OCI-LY7 (cell line): ENCODE measurements at regions not wholly inside any gene's neighbourhood (a gene's known extent, or its start where the extent isn't known, plus 50 kb on each side); places are given as distances from the start of the nearest gene placed in this dataset.
"Not testable (repeated sequence)": the region's sequence is repeated elsewhere in the genome, so short reads cannot be mapped to it uniquely, and the experiment has no call there.

Experiments used
- BruUV-seq: library from RNA; stranded (reverse); fragments of 400-500 nt; replicated peaks from 2 replicates; lab custom pipeline; 2021; lab: Mats Ljungman, UMichigan
- CTCF ChIA-PET: fragments of 300-600 bp; sonication (Branson Sonifier 250); formaldehyde crosslinking; loops from one replicate; lab custom pipeline; 2022; ENCODE audit warnings: antibody characterized with exemption; ENCODE audit not compliant: unreplicated experiment; lab: Charles Lee
- POLR2A ChIA-PET: fragments of 300-600 bp; sonication (Branson Sonifier 250); formaldehyde crosslinking; loops from one replicate; lab custom pipeline; 2022; ENCODE audit warnings: antibody characterized with exemption; lab: Charles Lee
- DNase-seq: peaks from one replicate; pipeline ENCODE4 v3.0.0-alpha.2; 2015; ENCODE audit warnings: low spot score
- H2AFZ ChIP-seq: fragments of 200-600 bp; sonication (generic), shearing (Covaris generic); 2 replicates; pipeline ENCODE4 v1.6.1; 2014; ENCODE audit warnings: mild to moderate bottlenecking, antibody characterized with exemption, low read length, moderate library complexity
- H3K27ac ChIP-seq: fragments of 200-600 bp; sonication (generic); 2 replicates; pipeline ENCODE4 v1.5.1; 2014; ENCODE audit warnings: mixed run types, low read depth, mild to moderate bottlenecking, moderate library complexity, low read length, inconsistent platforms; ENCODE audit not compliant: poor library complexity, severe bottlenecking
- H3K36me3 ChIP-seq: fragments of 200-600 bp; sonication (generic); 2 replicates; pipeline ENCODE4 v1.6.1; 2014; ENCODE audit warnings: mild to moderate bottlenecking, antibody characterized with exemption, low read length, moderate library complexity, mixed read lengths; ENCODE audit not compliant: insufficient read depth
- H3K4me1 ChIP-seq: fragments of 200-600 bp; sonication (generic); 2 replicates; pipeline ENCODE4 v1.5.1; 2014; ENCODE audit warnings: mild to moderate bottlenecking, low read length; ENCODE audit not compliant: insufficient read depth, poor library complexity, severe bottlenecking
- H3K4me2 ChIP-seq: fragments of 200-600 bp; sonication (generic); 2 replicates; pipeline ENCODE4 v1.6.1; 2014; ENCODE audit warnings: mild to moderate bottlenecking, low read length
- H3K4me3 ChIP-seq: fragments of 200-600 bp; sonication (generic); 2 replicates; pipeline ENCODE4 v1.5.1; 2014; ENCODE audit warnings: mild to moderate bottlenecking, low read depth, low read length; ENCODE audit not compliant: poor library complexity, severe bottlenecking
- H3K79me2 ChIP-seq: fragments of 200-600 bp; sonication (generic); 2 replicates; pipeline ENCODE4 v1.6.1; 2016; ENCODE audit warnings: low read depth, mild to moderate bottlenecking, low read length, moderate library complexity, mixed read lengths; ENCODE audit not compliant: insufficient read depth
- H3K9me2 ChIP-seq: fragments of 200-600 bp; sonication (generic); 2 replicates; pipeline ENCODE4 v1.6.1; 2016; ENCODE audit warnings: mild to moderate bottlenecking, low read length, mixed read lengths; ENCODE audit not compliant: insufficient read depth
- H3K9me3 ChIP-seq: fragments of 200-600 bp; sonication (generic); 2 replicates; pipeline ENCODE4 v1.6.1; 2014; ENCODE audit warnings: mild to moderate bottlenecking, mixed run types, low read length, mixed read lengths
- H4K20me1 ChIP-seq: fragments of 200-600 bp; sonication (generic); 2 replicates; pipeline ENCODE4 v1.6.1; 2014; ENCODE audit warnings: mild to moderate bottlenecking, antibody characterized with exemption, low read length, moderate library complexity, mixed read lengths; ENCODE audit not compliant: insufficient read depth
- CTCF ChIP-seq: fragments of 200-600 bp; sonication (generic); conservative IDR thresholded peaks from 2 replicates; pipeline ENCODE4 v1.5.1; 2014; ENCODE audit warnings: mild to moderate bottlenecking, antibody characterized with exemption, low read length, moderate library complexity, mixed read lengths
- EZH2phosphoT487 ChIP-seq: fragments of 200-600 bp; sonication (generic); IDR thresholded peaks from 2 replicates; pipeline ENCODE4 v1.6.1; 2018; ENCODE audit warnings: low read depth, borderline replicate concordance, mild to moderate bottlenecking, mixed run types, antibody characterized with exemption, low read length, moderate library complexity, mixed read lengths
- intact Hi-C: fragments of 100-400 bp; cut with micrococcal nuclease; formaldehyde crosslinking; loops from one replicate; pipeline ENCODE4 v1.10.0; 2022; ENCODE audit not compliant: unreplicated experiment

GRCh38 chr22:48758881-48759875, 1068.5 kb downstream of the BRD1 start:
- no peaks in the 10 kb centered on the region for H3K9me3 ChIP-seq
- intact Hi-C loops = no loop called here
- CTCF ChIA-PET = no interaction called here
- H4K20me1 ChIP-seq = no peaks in the 10 kb centered on the region
- no peak overlapping the region for H3K27ac ChIP-seq
- BruUV-seq = no TSS peak
- no peak for DNase-seq
- no peaks in the 10 kb centered on the region for H3K9me2 ChIP-seq
- no peak overlapping the region for H3K4me3 ChIP-seq
- no peak for TF ChIP-seq CTCF
- no peak for TF ChIP-seq EZH2phosphoT487
- H3K4me1 ChIP-seq = no peaks in the 10 kb centered on the region
- H2AFZ ChIP-seq = no peak overlapping the region
- no peak overlapping the region for H3K4me2 ChIP-seq
- no peaks in the 10 kb centered on the region for H3K79me2 ChIP-seq
- POLR2A ChIA-PET = no interaction called here
- no peaks in the 10 kb centered on the region for H3K36me3 ChIP-seq

GRCh38 chr22:48757985-48758561, 1069.6 kb downstream of the BRD1 start:
- H3K79me2 ChIP-seq = no peaks in the 10 kb centered on the region
- no peaks in the 10 kb centered on the region for H4K20me1 ChIP-seq
- intact Hi-C loops = no loop called here
- no peak for DNase-seq
- no peak overlapping the region for H3K4me3 ChIP-seq
- no peaks in the 10 kb centered on the region for H3K4me1 ChIP-seq
- no peaks in the 10 kb centered on the region for H3K9me2 ChIP-seq
- BruUV-seq = no TSS peak
- ChIA-PET CTCF (no interaction called here), POLR2A (no interaction called here)
- H3K9me3 ChIP-seq = no peaks in the 10 kb centered on the region
- TF ChIP-seq CTCF (no peak), EZH2phosphoT487 (no peak)
- no peak overlapping the region for H3K4me2 ChIP-seq
- no peak overlapping the region for H3K27ac ChIP-seq
- no peak overlapping the region for H2AFZ ChIP-seq
- no peaks in the 10 kb centered on the region for H3K36me3 ChIP-seq

- intact Hi-C loops = no loop called here
- CTCF ChIA-PET = no interaction called here
- Histone ChIP-seq H4K20me1 (no peaks in the 10 kb centered on the region), H3K36me3 (no peaks in the 10 kb centered on the region), H2AFZ (no peak overlapping the region), H3K4me3 (no peak overlapping the region), H3K4me2 (no peak overlapping the region), H3K79me2 (no peaks in the 10 kb centered on the region), H3K4me1 (no peaks in the 10 kb centered on the region), H3K9me2 (no peaks in the 10 kb centered on the region), H3K27ac (no peak overlapping the region), H3K9me3 (no peaks in the 10 kb centered on the region)
- no peak for DNase-seq
- BruUV-seq = no TSS peak
- POLR2A ChIA-PET = no interaction called here
- TF ChIP-seq CTCF (no peak), EZH2phosphoT487 (no peak)
These were observed 1070.1 kb downstream of the BRD1 start for GRCh38 chr22:48757581-48757980.

- H3K4me3 ChIP-seq, DNase-seq, H3K4me1 ChIP-seq, POLR2A ChIA-PET, BruUV-seq, H2AFZ ChIP-seq, H4K20me1 ChIP-seq, intact Hi-C loops, H3K9me3 ChIP-seq, H3K79me2 ChIP-seq, H3K4me2 ChIP-seq, H3K36me3 ChIP-seq, CTCF ChIA-PET, H3K27ac ChIP-seq, H3K9me2 ChIP-seq: not testable (repeated sequence)
These were observed 1070.5 kb downstream of the BRD1 start for GRCh38 chr22:48757135-48757534.
